Caco-2 (cell line): ENCODE measurements at regions not wholly inside any gene's neighbourhood (a gene's known extent, or its start where the extent isn't known, plus 50 kb on each side); places are given as distances from the start of the nearest gene placed in this dataset.

Experiments used
- BruUV-seq: library from RNA; stranded (reverse); fragments of 400-500 nt; replicated peaks from 2 replicates; lab custom pipeline; 2021; lab: Mats Ljungman, UMichigan
- CTCF ChIA-PET: fragments of 300-600 bp; sonication (Branson Sonifier 250); formaldehyde crosslinking; loops from one replicate; lab custom pipeline; 2022; ENCODE audit warnings: antibody characterized with exemption; lab: Charles Lee
- POLR2A ChIA-PET: fragments of 300-600 bp; sonication (Branson Sonifier 250); formaldehyde crosslinking; loops from one replicate; lab custom pipeline; 2022; ENCODE audit warnings: antibody characterized with exemption; lab: Charles Lee
- DNase-seq, 2 experiments: peaks; one replicate each; pipeline versions ENCODE4 v3.0.0 to v3.0.0-alpha.2; 2020 to 2022
- H3K27me3 ChIP-seq: replicated peaks from 2 replicates; pipeline ENCODE4 v1.6.0; 2011; ENCODE audit warnings: low read length; ENCODE audit not compliant: control insufficient read depth, insufficient read depth
- H3K36me3 ChIP-seq: 2 replicates; pipeline ENCODE4 v1.5.1; 2011; ENCODE audit warnings: low read length; ENCODE audit not compliant: control insufficient read depth, insufficient read depth
- H3K4me1 ChIP-seq: fragments of 250-450 bp; sonication (Bioruptor Pico); 2 replicates; pipeline ENCODE4 v1.5.1; 2020; ENCODE audit warnings: mild to moderate bottlenecking
- H3K4me3 ChIP-seq: 2 replicates; pipeline ENCODE4 v1.5.1; 2011; ENCODE audit warnings: low read depth, mild to moderate bottlenecking, control low read depth, low read length
- H3K9me3 ChIP-seq: fragments of 250-450 bp; sonication (Bioruptor Pico); 2 replicates; pipeline ENCODE4 v1.5.1; 2020; ENCODE audit warnings: mild to moderate bottlenecking, moderate library complexity
- H3K27ac Mint-ChIP-seq: one replicate; pipeline ENCODE4 v1.8.0; 2022; ENCODE audit warnings: mixed read lengths; ENCODE audit not compliant: unreplicated experiment
- H3K27me3 Mint-ChIP-seq: one replicate; pipeline ENCODE4 v1.8.0; 2022; ENCODE audit warnings: mixed read lengths; ENCODE audit not compliant: insufficient read depth, unreplicated experiment
- H3K36me3 Mint-ChIP-seq: one replicate; pipeline ENCODE4 v1.8.0; 2022; ENCODE audit warnings: mild to moderate bottlenecking, mixed read lengths; ENCODE audit not compliant: insufficient read depth, unreplicated experiment
- H3K4me1 Mint-ChIP-seq: one replicate; pipeline ENCODE4 v1.8.0; 2022; ENCODE audit warnings: low read depth, mixed read lengths; ENCODE audit not compliant: unreplicated experiment
- H3K4me3 Mint-ChIP-seq: one replicate; pipeline ENCODE4 v1.8.0; 2022; ENCODE audit warnings: mild to moderate bottlenecking, moderate library complexity, mixed read lengths; ENCODE audit not compliant: unreplicated experiment
- H3K9me3 Mint-ChIP-seq: one replicate; pipeline ENCODE4 v1.8.0; 2022; ENCODE audit warnings: mixed read lengths; ENCODE audit not compliant: unreplicated experiment
- CTCF ChIP-seq, 2 experiments: fragments of 200-600 bp in 1 of 2; IDR thresholded peaks; 1 replicate in 1 of 2; 2 replicates in 1 of 2; pipeline versions ENCODE4 v1.5.1 to v1.8.0; 2011 to 2022; ENCODE audit warnings: antibody characterized with exemption in 1 of 2, control low read depth in 1 of 2, inconsistent platforms in 1 of 2, low read depth in 1 of 2, low read length in 1 of 2, mild to moderate bottlenecking in 1 of 2, moderate library complexity in 1 of 2; ENCODE audit not compliant: insufficient read depth in 1 of 2, severe bottlenecking in 1 of 2, unreplicated experiment in 1 of 2
- intact Hi-C: fragments of 100-400 bp; cut with micrococcal nuclease; formaldehyde crosslinking; loops from one replicate; pipeline ENCODE4 v1.10.0; 2022; ENCODE audit not compliant: unreplicated experiment

- no peaks in the 10 kb centered on the region for H3K4me1 Mint-ChIP-seq
- intact Hi-C loops, result no loop called here
- no peak overlapping the region for H3K4me3 Mint-ChIP-seq
- POLR2A ChIA-PET, result no interaction called here
- no peak for DNase-seq
- no peak overlapping the region for H3K4me3 ChIP-seq
- BruUV-seq, result no TSS peak
- no peak for TF ChIP-seq CTCF (IDR thresholded peaks at IDR 0.05; ENCODE audit: insufficient read depth in 1 of 2, low read depth in 1 of 2, low read length in 1 of 2, severe bottlenecking in 1 of 2, unreplicated experiment in 1 of 2)
- H3K27ac Mint-ChIP-seq, result no peak overlapping the region
- no peaks in the 10 kb centered on the region for H3K4me1 ChIP-seq
- no peaks in the 10 kb centered on the region for H3K27me3 Mint-ChIP-seq
- H3K36me3 Mint-ChIP-seq, result no peaks in the 10 kb centered on the region
- CTCF ChIA-PET, result no interaction called here
- peaks cover 16% of the 10 kb centered on the region for H3K9me3 Mint-ChIP-seq
- H3K9me3 ChIP-seq, result peaks cover 3% of the 10 kb centered on the region; the same call in 1 of the 2 replicates
- H3K27me3 ChIP-seq, result no peaks in the 10 kb centered on the region
- no peaks in the 10 kb centered on the region for H3K36me3 ChIP-seq
Measured at GRCh38 chr11:37817727-37818270, 1219.8 kb upstream of the RAG2 start.

- Mint-ChIP-seq H3K27me3 (no peaks in the 10 kb centered on the region), H3K4me1 (no peaks in the 10 kb centered on the region), H3K36me3 (no peaks in the 10 kb centered on the region), H3K4me3 (no peak overlapping the region), H3K27ac (no peak overlapping the region), H3K9me3 (no peaks in the 10 kb centered on the region)
- Histone ChIP-seq H3K4me3 (no peak overlapping the region), H3K27me3 (no peaks in the 10 kb centered on the region), H3K36me3 (no peaks in the 10 kb centered on the region), H3K9me3 (no peaks in the 10 kb centered on the region), H3K4me1 (no peaks in the 10 kb centered on the region)
- intact Hi-C loops, result no loop called here
- no peak for TF ChIP-seq CTCF (IDR thresholded peaks at IDR 0.05; ENCODE audit: insufficient read depth in 1 of 2, low read depth in 1 of 2, low read length in 1 of 2, severe bottlenecking in 1 of 2, unreplicated experiment in 1 of 2)
- BruUV-seq, result no TSS peak
- no peak for DNase-seq
- POLR2A ChIA-PET, result no interaction called here
- CTCF ChIA-PET, result no interaction called here
Measured at GRCh38 chr11:37812281-37812880, 1214.3 kb upstream of the RAG2 start.

- CTCF ChIA-PET, result no interaction called here
- no peak for TF ChIP-seq CTCF (IDR thresholded peaks at IDR 0.05; ENCODE audit: insufficient read depth in 1 of 2, low read depth in 1 of 2, low read length in 1 of 2, severe bottlenecking in 1 of 2, unreplicated experiment in 1 of 2)
- no peak for DNase-seq
- no peak overlapping the region for H3K4me3 ChIP-seq
- H3K9me3 ChIP-seq, result no peaks in the 10 kb centered on the region
- Mint-ChIP-seq H3K4me1 (no peaks in the 10 kb centered on the region), H3K27ac (no peak overlapping the region), H3K9me3 (no peaks in the 10 kb centered on the region), H3K27me3 (no peaks in the 10 kb centered on the region), H3K4me3 (no peak overlapping the region), H3K36me3 (no peaks in the 10 kb centered on the region)
- H3K27me3 ChIP-seq, result no peaks in the 10 kb centered on the region
- no peaks in the 10 kb centered on the region for H3K36me3 ChIP-seq
- no TSS peak for BruUV-seq
- POLR2A ChIA-PET, result no interaction called here
- no peaks in the 10 kb centered on the region for H3K4me1 ChIP-seq
- intact Hi-C loops, result no loop called here
Measured at GRCh38 chr11:37811349-37811748, 1213.3 kb upstream of the RAG2 start.
